ENCODE measurements at regions not wholly inside any gene's neighbourhood (a gene's known extent, or its start where the extent isn't known, plus 50 kb on each side); places are given as distances from the start of the nearest gene placed in this dataset.
"Not testable (repeated sequence)": the region's sequence is repeated elsewhere in the genome, so short reads cannot be mapped to it uniquely, and the experiment has no call there.

DNA sequence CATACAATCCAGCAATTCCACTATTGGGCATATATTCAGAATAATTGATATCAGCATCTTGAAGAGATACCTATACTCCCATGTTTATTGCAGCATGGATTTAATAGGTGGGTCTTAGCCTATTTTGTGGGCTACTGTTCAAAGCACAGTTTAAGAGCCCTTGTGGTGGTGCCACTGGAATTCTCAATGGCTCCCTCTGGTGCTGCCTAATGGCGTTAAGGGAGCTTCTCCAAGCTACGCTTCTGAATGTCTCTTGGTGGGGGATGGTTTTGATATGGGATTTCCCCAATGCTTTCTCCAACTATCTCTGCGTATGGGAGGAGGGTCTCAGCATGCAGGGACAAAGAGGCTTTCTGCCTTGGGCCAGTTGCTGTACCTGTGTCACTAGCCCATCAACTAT, 188.3 kb downstream of the ZFY start:
- not testable (repeated sequence) for TF ChIP-seq CTCF, POLR2A (IDR thresholded peaks at IDR 0.05)
